HT-29 (cell line): ENCODE measurements at regions not wholly inside any gene's neighbourhood (a gene's known extent, or its start where the extent isn't known, plus 50 kb on each side); places are given as distances from the start of the nearest gene placed in this dataset. TPM values are rescaled to one million over a fixed set of nuclear protein-coding genes. Genes with fewer than 3 reads are reported as not detected.

Experiments used
- small RNA-seq: library from RNA; depleted of rRNA; stranded (forward); fragments of <200 nt; gene quantifications from one replicate; pipeline ENCODE3, GENCODE V24; 2014

Small RNA genes in the stretch of these regions (small RNA-seq; reads per million reads assigned to genes)
- not detected for gene RNU6-412P
